GM12873 (cell line): ENCODE measurements at regions not wholly inside any gene's neighbourhood (a gene's known extent, or its start where the extent isn't known, plus 50 kb on each side); places are given as distances from the start of the nearest gene placed in this dataset.

Experiments
- CTCF ChIP-seq: IDR thresholded peaks from 2 replicates; pipeline ENCODE4 v1.5.1; 2012; ENCODE audit warnings: low read depth, mild to moderate bottlenecking, moderate library complexity, low read length, control low read depth; ENCODE audit not compliant: insufficient read depth; ENCODE audit errors: missing control alignments

- no peak for TF ChIP-seq CTCF
These were observed 820.8 kb downstream of the BRINP3 start for GRCh38 chr1:189656628-189657530.

GRCh38 chr1:189657715-189658114, 819.9 kb downstream of the BRINP3 start:
- no peak for TF ChIP-seq CTCF

GRCh38 chr1:189658381-189658780, 819.3 kb downstream of the BRINP3 start:
- TF ChIP-seq CTCF = no peak

- TF ChIP-seq CTCF = no peak
These were observed 817.9 kb downstream of the BRINP3 start for GRCh38 chr1:189659731-189660130.

- TF ChIP-seq CTCF = no peak
These were observed 815.5 kb downstream of the BRINP3 start for GRCh38 chr1:189662190-189662589.

- no peak for TF ChIP-seq CTCF
These were observed 807.8 kb downstream of the BRINP3 start for GRCh38 chr1:189669846-189670245.

GRCh38 chr1:189673217-189673616, 804.4 kb downstream of the BRINP3 start:
- no peak for TF ChIP-seq CTCF
